Fibroblast of the conjunctiva (primary cell): ENCODE measurements at regions not wholly inside any gene's neighbourhood (a gene's known extent, or its start where the extent isn't known, plus 50 kb on each side); places are given as distances from the start of the nearest gene placed in this dataset.

ENCODE experiments used
- DNase-seq: peaks from one replicate; pipeline ENCODE4 v3.0.0-alpha.2; 2010; ENCODE audit warnings: low read depth

- DNase-seq, result no peak
Measured at GRCh38 chr11:131299598-131300438, 70.6 kb upstream of the NTM start.

DNA sequence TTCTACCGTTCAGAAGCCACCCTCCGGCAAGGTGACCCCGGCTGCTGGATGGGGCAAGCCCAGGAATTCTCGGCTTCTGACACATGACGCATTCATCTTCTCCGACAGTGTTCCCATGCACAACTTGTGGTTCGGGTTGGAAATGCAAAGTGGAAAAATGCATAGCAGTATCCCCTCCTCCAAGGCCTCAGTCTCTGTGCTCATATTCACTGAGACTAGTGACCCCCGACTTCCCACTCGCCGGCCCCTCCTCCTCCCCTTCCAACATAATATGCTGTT, 70.0 kb upstream of the NTM start:
- DNase-seq, result no peak

DNA sequence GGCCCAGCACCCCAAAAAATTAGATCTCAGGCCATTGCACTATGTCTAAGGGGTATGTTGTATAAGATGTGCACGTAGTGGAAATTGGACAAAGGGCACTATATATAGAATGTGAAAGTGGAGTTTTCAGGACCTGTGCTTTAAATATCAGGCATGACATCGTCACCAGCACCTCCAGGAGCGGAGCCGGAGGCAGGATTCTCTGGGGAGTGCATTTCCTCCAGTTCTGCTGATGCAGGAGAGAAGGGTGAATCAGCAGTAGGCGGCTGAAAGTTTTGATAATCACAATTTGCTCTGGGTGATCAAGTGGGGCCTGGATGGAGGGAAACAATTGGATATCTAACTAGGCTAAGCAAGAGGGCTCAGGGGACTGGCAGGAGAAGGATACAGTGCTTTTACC, 69.1 kb upstream of the NTM start:
- DNase-seq, result no peak

DNA sequence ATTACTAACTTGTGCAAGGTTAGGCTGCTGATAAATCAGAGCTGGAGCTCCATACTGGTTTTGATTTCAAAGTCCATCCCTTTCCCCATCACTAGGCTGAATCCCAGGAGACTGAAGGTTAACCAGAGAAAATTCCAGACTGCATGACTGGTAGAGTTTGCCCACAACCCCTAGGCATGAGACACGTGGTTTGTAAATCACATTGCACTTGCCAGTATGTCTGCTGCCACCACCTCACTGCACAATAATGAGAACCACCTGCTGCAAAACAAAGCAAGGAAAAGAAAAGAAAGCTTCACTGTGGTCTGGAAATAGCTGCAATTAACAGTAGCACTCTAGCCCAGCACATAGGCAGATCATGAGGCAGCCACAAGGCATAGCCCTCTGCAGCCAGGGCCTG, 67.6 kb upstream of the NTM start:
- DNase-seq, result no peak

DNA sequence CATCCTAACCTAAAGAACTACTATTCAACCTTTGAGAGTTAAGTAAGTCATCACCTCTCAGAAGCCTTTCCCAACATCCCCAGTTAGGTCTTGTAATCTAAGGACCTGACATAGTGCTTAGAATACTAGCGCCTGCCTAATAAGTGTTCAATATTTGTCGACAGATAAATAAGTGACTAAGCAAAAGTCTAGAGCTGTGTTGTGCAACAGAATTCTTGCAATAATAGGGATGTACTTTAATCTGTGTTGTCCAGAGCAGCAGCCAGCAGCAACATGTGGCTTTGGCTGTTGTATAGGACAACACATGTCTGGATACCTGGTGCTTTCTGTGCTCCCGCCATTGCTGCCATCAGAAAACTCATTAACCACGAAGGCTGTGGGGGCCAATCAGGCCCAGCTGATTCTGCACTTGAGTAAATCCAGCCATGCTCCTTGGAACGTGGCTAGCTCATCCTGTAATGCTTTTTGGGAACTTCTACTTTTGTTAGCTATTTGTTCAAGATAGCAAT, 66.8 kb upstream of the NTM start:
- no peak for DNase-seq

GRCh38 chr11:131305005-131305404, 65.4 kb upstream of the NTM start:
- no peak for DNase-seq

DNA sequence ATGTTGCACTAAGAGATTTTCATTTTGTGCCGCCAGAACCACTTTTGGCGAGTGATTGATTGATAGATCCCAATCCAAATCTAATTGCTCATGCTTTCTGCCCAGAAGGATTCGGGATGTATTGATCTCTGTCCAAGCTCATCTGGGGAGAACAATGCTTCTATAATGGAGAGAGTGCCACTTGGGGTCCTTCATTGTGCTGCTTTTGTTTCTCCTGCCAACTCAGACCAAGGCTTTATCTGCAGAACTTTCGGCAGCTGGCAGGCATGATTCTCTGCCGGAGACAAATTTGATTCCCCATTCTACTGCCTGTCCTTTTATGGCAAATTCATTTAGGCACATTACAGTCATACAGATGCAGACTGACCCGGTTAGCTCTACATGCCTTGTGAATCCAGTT, 62.9 kb upstream of the NTM start:
- DNase-seq, result no peak

- no peak for DNase-seq
Measured at GRCh38 chr11:131309776-131310175, 60.6 kb upstream of the NTM start.

GRCh38 chr11:131311776-131312514, 58.5 kb upstream of the NTM start:
- no peak for DNase-seq
